CD4-positive, alpha-beta T cell treated with Interleukin-10 for 1 hour (primary cell): ENCODE measurements at regions not wholly inside any gene's neighbourhood (a gene's known extent, or its start where the extent isn't known, plus 50 kb on each side); places are given as distances from the start of the nearest gene placed in this dataset.

Experiments
- DNase-seq: peaks from one replicate; pipeline ENCODE4 v3.0.0-alpha.2; 2020

GRCh38 chr21:41651406-41651805 is 115.4 kb downstream of the RIPK4 start:
- no peak for DNase-seq

- no peak for DNase-seq
Observed at GRCh38 chr21:41650526-41651145, 116.2 kb downstream of the RIPK4 start.

GRCh38 chr21:41648591-41649031 is 118.2 kb downstream of the RIPK4 start:
- DNase-seq = no peak

- DNase-seq = no peak
Observed at GRCh38 chr21:41647806-41648561, 118.9 kb downstream of the RIPK4 start.

- no peak for DNase-seq
Observed at GRCh38 chr21:41643246-41643966, 123.4 kb downstream of the RIPK4 start.

- DNase-seq = no peak
Observed at GRCh38 chr21:41641821-41642701, 124.8 kb downstream of the RIPK4 start.

- no peak for DNase-seq
Observed at GRCh38 chr21:41641510-41641815, 125.4 kb downstream of the RIPK4 start.

- no peak for DNase-seq
Observed at GRCh38 chr21:41640748-41641509, 125.9 kb downstream of the RIPK4 start.

GRCh38 chr21:41639766-41640165 is 127.1 kb downstream of the RIPK4 start:
- no peak for DNase-seq

GRCh38 chr21:41639336-41639735 is 127.5 kb downstream of the RIPK4 start:
- DNase-seq = no peak

GRCh38 chr21:41638201-41638790 is 128.6 kb downstream of the RIPK4 start:
- no peak for DNase-seq

GRCh38 chr21:41636636-41637630 is 129.0 kb upstream of the TMPRSS2 start:
- DNase-seq = no peak

- no peak for DNase-seq
Observed at GRCh38 chr21:41635874-41636273, 127.9 kb upstream of the TMPRSS2 start.

- DNase-seq = no peak
Observed at GRCh38 chr21:41634858-41635257, 126.9 kb upstream of the TMPRSS2 start.

GRCh38 chr21:41634211-41634694 is 126.3 kb upstream of the TMPRSS2 start:
- DNase-seq = no peak

GRCh38 chr21:41633627-41634026 is 125.7 kb upstream of the TMPRSS2 start:
- no peak for DNase-seq

GRCh38 chr21:41632748-41633475 is 125.0 kb upstream of the TMPRSS2 start:
- no peak for DNase-seq

GRCh38 chr21:41631564-41632461 is 123.9 kb upstream of the TMPRSS2 start:
- no peak for DNase-seq

GRCh38 chr21:41630917-41631316 is 123.0 kb upstream of the TMPRSS2 start:
- DNase-seq = no peak
